ENCODE measurements at regions not wholly inside any gene's neighbourhood (a gene's known extent, or its start where the extent isn't known, plus 50 kb on each side); places are given as distances from the start of the nearest gene placed in this dataset.

GRCh38 chr3:67790043-67790442, 135.6 kb upstream of the SUCLG2 start:
- TF ChIP-seq POLR2AphosphoS5 (IDR thresholded peaks at IDR 0.05; ENCODE audit: low read depth) (no peak), CTCF (IDR thresholded peaks at IDR 0.05; ENCODE audit: insufficient read depth, low read length) (peak; percentile 53)
